ENCODE measurements at regions not wholly inside any gene's neighbourhood (a gene's known extent, or its start where the extent isn't known, plus 50 kb on each side); places are given as distances from the start of the nearest gene placed in this dataset.
A peak's percentile ranks its signal among the peaks of the same experiment; 100 is the strongest.

DNA sequence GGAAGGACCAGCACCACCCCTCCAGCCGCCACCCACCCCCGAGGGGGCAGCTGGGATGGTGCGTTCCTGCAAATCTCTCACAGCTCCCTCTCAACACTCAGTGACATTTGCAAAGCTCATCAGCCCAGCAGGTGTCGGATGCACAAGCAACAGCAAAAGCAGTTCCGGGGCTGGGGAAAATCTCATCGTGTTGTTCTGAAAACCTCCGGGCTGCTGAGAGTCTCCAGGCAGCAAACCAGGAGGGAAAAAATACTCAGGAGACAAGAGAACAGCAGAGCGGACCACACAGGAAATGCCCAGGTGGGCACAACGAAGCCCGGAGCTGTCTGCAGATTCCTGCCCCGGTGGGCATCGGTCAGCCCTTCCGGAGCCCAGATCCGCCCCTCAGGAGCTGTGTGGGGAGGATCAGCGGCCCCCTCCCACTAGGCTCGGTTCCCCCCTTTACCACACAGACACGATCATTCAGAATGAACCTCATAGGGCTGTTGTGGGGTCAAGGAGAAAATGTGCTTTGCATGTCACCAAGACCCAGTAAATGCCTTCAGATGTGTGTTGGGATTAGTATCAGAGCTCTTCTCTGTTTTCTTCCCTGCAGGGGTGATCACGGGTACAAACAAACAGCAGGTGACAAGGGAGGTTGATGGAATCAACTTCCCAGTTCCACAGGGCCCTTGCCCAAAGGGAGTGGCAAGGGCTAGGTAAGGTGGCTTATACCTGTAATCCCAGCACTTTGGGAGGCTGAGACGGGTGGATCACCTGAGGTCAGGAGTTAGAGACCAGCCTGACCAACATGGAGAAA is 127.0 kb upstream of the TIAM1 start:
- DNase-seq (ENCODE audit: extremely low spot score) = no peak
- TF ChIP-seq SUZ12 (IDR thresholded peaks at IDR 0.05) (no peak), FOXM1 (IDR thresholded peaks at IDR 0.05; ENCODE audit: borderline replicate concordance) (no peak), ZNF384 (IDR thresholded peaks at IDR 0.05) (no peak), FOXA1 (IDR thresholded peaks at IDR 0.05) (no peak), FOXK2 (IDR thresholded peaks at IDR 0.05) (no peak), BHLHE40 (IDR thresholded peaks at IDR 0.05; ENCODE audit: borderline replicate concordance) (no peak), ARNT (IDR thresholded peaks at IDR 0.05) (no peak), HDGF (IDR thresholded peaks at IDR 0.05; ENCODE audit: borderline replicate concordance) (no peak), L3MBTL2 (conservative IDR thresholded peaks at IDR 0.05) (no peak), NFRKB (IDR thresholded peaks at IDR 0.05) (no peak), ELF4 (IDR thresholded peaks at IDR 0.05) (no peak), TARDBP (IDR thresholded peaks at IDR 0.05) (no peak), CTBP1 (IDR thresholded peaks at IDR 0.05; ENCODE audit: borderline replicate concordance) (no peak), SP1 (IDR thresholded peaks at IDR 0.05) (no peak), LEF1 (IDR thresholded peaks at IDR 0.05; ENCODE audit: borderline replicate concordance) (no peak)
- TF ChIP-seq, protein P1, sequence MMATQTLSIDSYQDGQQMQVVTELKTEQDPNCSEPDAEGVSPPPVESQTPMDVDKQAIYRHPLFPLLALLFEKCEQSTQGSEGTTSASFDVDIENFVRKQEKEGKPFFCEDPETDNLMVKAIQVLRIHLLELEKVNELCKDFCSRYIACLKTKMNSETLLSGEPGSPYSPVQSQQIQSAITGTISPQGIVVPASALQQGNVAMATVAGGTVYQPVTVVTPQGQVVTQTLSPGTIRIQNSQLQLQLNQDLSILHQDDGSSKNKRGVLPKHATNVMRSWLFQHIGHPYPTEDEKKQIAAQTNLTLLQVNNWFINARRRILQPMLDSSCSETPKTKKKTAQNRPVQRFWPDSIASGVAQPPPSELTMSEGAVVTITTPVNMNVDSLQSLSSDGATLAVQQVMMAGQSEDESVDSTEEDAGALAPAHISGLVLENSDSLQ (IDR thresholded peaks at IDR 0.05) = no peak
- CTCF ChIA-PET = interaction anchor here (0.6 kb wide), 1 partner anchor 12 kb away, joined by 3 read pairs; no protein-coding TSS in a partner anchor
- POLR2A ChIA-PET = no interaction called here

DNA sequence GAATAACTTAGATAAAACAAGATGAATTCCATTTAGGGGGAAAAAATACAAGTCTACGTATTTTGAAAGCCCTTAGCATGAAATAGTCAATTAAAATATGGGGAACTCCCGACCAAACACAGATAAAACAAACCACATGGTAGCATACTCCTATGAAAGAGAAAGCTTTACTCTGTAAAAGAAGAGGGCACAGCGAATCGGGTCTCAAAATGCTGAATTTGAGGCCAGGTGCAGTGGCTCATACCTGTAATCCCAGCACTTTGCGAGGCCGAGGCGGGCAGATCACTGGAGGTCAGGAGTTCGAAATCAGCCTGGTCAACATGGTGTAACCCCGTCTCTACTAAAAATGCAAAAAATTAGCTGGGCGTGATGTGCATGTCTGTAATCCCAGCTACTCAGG is 116.9 kb upstream of the TIAM1 start:
- TF ChIP-seq LEF1 (IDR thresholded peaks at IDR 0.05; ENCODE audit: borderline replicate concordance) (no peak), CTBP1 (IDR thresholded peaks at IDR 0.05; ENCODE audit: borderline replicate concordance) (no peak), SUZ12 (IDR thresholded peaks at IDR 0.05) (no peak), HDGF (IDR thresholded peaks at IDR 0.05; ENCODE audit: borderline replicate concordance) (no peak), SP1 (IDR thresholded peaks at IDR 0.05) (no peak), TARDBP (IDR thresholded peaks at IDR 0.05) (no peak), ARNT (IDR thresholded peaks at IDR 0.05) (no peak), ZNF384 (IDR thresholded peaks at IDR 0.05) (no peak), NFRKB (IDR thresholded peaks at IDR 0.05) (no peak), FOXK2 (IDR thresholded peaks at IDR 0.05) (no peak), L3MBTL2 (conservative IDR thresholded peaks at IDR 0.05) (no peak), ELF4 (IDR thresholded peaks at IDR 0.05) (no peak)
- TF ChIP-seq, protein P1 (IDR thresholded peaks at IDR 0.05) = no peak
- DNase-seq (ENCODE audit: extremely low spot score) = no peak
- ChIA-PET POLR2A (no interaction called here), CTCF (interaction anchor here (2.7 kb wide), 1 partner anchor 120 kb away, joined by 11 read pairs; no protein-coding TSS in a partner anchor)

DNA sequence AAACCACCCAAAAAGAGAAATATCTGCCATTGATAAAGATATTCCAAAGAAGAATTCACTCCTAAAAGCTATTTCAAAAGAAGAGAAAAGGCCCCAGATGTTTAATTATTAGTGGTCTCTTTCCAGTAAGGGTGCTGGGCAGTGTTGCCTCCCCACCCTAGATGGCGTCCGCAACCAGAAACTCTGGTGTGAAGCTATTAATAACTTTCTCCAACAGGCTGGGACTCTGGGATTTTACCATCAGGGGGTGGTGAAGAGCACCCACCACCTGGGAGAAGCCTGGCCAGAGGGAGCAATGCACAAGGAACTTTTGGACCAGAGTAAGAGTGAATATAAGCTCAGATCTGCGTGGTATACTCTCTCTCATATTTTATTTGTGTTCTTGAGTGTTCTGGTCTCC is 115.4 kb upstream of the TIAM1 start:
- ChIA-PET POLR2A (interaction anchor here (1.4 kb wide), 1 partner anchor 100 kb away, joined by 14 read pairs; no protein-coding TSS in a partner anchor), CTCF (interaction anchor here (0.6 to 1.5 kb wide), 17 partner anchors 11 to 269 kb away, joined by 3 to 8 read pairs (median 4); no protein-coding TSS in a partner anchor)
- no peak for TF ChIP-seq CTBP1 (IDR thresholded peaks at IDR 0.05; ENCODE audit: borderline replicate concordance)
- no peak for TF ChIP-seq FOXM1 (IDR thresholded peaks at IDR 0.05; ENCODE audit: borderline replicate concordance)
- TF ChIP-seq L3MBTL2 (conservative IDR thresholded peaks at IDR 0.05) = no peak
- TF ChIP-seq ELF4 (IDR thresholded peaks at IDR 0.05) = no peak
- TF ChIP-seq TARDBP (IDR thresholded peaks at IDR 0.05) = no peak
- DNase-seq (ENCODE audit: extremely low spot score) = peak; percentile 48

DNA sequence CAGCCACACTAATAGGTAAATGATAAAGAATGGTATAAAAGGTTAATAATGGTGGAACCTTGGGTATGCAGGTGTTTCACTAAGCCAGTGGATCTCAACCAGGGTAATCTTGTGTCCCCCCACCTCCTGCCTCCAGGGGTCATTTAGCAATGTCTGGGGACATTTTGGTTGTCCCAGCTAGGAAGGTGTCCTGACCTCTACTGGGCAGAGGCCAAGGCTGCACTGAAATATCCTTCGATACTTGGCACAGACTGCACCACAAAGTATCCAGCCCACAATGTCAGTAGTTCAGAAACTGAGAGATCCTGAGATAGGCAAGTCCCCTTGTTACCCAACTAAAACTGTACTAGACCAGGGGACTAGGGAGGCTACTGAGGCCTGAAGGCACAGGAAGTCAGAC is 113.6 kb upstream of the TIAM1 start:
- ChIA-PET POLR2A (no interaction called here), CTCF (interaction anchor here (0.6 kb wide), 1 partner anchor 157 kb away, joined by 3 read pairs; no protein-coding TSS in a partner anchor)
- DNase-seq (ENCODE audit: extremely low spot score) = no peak
- TF ChIP-seq FOXM1 (IDR thresholded peaks at IDR 0.05; ENCODE audit: borderline replicate concordance) = no peak
- no peak for TF ChIP-seq SUZ12 (IDR thresholded peaks at IDR 0.05)
- no peak for TF ChIP-seq FOXK2 (IDR thresholded peaks at IDR 0.05)
- no peak for TF ChIP-seq TARDBP (IDR thresholded peaks at IDR 0.05)
- TF ChIP-seq SP1 (IDR thresholded peaks at IDR 0.05) = no peak
- no peak for TF ChIP-seq L3MBTL2 (conservative IDR thresholded peaks at IDR 0.05)
- no peak for TF ChIP-seq LEF1 (IDR thresholded peaks at IDR 0.05; ENCODE audit: borderline replicate concordance)
- TF ChIP-seq BHLHE40 (IDR thresholded peaks at IDR 0.05; ENCODE audit: borderline replicate concordance) = no peak
- TF ChIP-seq ZNF384 (IDR thresholded peaks at IDR 0.05) = no peak
- TF ChIP-seq ARNT (IDR thresholded peaks at IDR 0.05) = no peak

DNA sequence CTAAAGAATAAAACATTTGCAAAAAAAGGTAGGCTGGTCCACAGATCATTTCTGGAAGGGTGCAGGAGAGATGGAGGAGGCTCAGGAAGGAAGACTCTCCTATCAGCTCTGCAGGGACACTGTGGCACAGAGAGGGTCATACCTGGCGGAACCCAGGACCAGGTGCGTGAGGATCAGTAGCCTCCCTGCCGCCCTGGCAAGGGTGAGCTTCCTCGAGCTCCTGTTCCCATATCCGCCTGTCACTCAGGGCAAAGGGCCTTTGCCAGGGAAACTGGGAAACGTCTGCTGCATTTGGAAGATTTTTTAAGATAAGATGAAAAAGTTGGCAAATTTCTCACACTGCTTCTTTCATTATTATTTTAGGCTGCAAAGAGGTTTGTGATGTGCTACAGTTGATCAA is 112.1 kb upstream of the TIAM1 start:
- TF ChIP-seq SP1 (IDR thresholded peaks at IDR 0.05) = no peak
- no peak for TF ChIP-seq LEF1 (IDR thresholded peaks at IDR 0.05; ENCODE audit: borderline replicate concordance)
- no peak for TF ChIP-seq NFRKB (IDR thresholded peaks at IDR 0.05)
- TF ChIP-seq FOXM1 (IDR thresholded peaks at IDR 0.05; ENCODE audit: borderline replicate concordance) = no peak
- no peak for TF ChIP-seq FOXK2 (IDR thresholded peaks at IDR 0.05)
- TF ChIP-seq SUZ12 (IDR thresholded peaks at IDR 0.05) = no peak
- no peak for TF ChIP-seq FOXA1 (IDR thresholded peaks at IDR 0.05)
- no peak for TF ChIP-seq ARNT (IDR thresholded peaks at IDR 0.05)
- no peak for TF ChIP-seq CTBP1 (IDR thresholded peaks at IDR 0.05; ENCODE audit: borderline replicate concordance)
- no peak for TF ChIP-seq BHLHE40 (IDR thresholded peaks at IDR 0.05; ENCODE audit: borderline replicate concordance)
- no peak for TF ChIP-seq ZNF384 (IDR thresholded peaks at IDR 0.05)
- TF ChIP-seq, protein P1 (IDR thresholded peaks at IDR 0.05) = no peak
- no peak for TF ChIP-seq ELF4 (IDR thresholded peaks at IDR 0.05)
- no peak for TF ChIP-seq L3MBTL2 (conservative IDR thresholded peaks at IDR 0.05)
- no peak for TF ChIP-seq TARDBP (IDR thresholded peaks at IDR 0.05)
- TF ChIP-seq HDGF (IDR thresholded peaks at IDR 0.05; ENCODE audit: borderline replicate concordance) = no peak
- CTCF ChIA-PET = no interaction called here
- no peak for DNase-seq (ENCODE audit: extremely low spot score)
- POLR2A ChIA-PET = no interaction called here

Measured in HEK293T (cell line).